ENCODE measurements at regions not wholly inside any gene's neighbourhood (a gene's known extent, or its start where the extent isn't known, plus 50 kb on each side); places are given as distances from the start of the nearest gene placed in this dataset.

DNA sequence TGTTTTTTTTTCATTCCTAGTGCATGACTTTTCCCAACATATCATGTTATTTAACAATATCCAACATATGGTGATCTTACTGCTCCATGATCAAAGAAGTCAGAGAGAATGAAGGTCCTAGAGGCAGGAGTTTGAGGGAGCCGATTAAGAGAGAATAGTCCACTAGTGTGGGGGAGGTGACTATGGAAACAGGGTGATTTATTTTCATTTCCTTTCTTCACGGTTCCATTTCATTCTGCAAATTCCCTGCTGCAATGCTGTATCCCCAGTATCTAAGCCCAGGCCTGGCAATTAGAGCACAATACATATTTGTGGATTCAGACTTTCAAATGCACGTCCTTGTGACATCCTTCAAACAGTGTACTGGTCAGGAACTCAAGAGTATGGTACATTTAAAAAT lies 91.4 kb downstream of the CD83 start:
- intact Hi-C loops (cut with DNase I; ENCODE audit: low total_unique reads): no loop called here
- Histone ChIP-seq H3K9me3 (no peaks in the 10 kb centered on the region), H3K36me3 (ENCODE audit: low read depth, missing control alignments) (no peaks in the 10 kb centered on the region), H3K27ac (no peak overlapping the region), H3K4me3 (no peak overlapping the region), H3K27me3 (no peaks in the 10 kb centered on the region), H3K4me1 (peaks cover 10% of the 10 kb centered on the region)
- TF ChIP-seq, protein P1, sequence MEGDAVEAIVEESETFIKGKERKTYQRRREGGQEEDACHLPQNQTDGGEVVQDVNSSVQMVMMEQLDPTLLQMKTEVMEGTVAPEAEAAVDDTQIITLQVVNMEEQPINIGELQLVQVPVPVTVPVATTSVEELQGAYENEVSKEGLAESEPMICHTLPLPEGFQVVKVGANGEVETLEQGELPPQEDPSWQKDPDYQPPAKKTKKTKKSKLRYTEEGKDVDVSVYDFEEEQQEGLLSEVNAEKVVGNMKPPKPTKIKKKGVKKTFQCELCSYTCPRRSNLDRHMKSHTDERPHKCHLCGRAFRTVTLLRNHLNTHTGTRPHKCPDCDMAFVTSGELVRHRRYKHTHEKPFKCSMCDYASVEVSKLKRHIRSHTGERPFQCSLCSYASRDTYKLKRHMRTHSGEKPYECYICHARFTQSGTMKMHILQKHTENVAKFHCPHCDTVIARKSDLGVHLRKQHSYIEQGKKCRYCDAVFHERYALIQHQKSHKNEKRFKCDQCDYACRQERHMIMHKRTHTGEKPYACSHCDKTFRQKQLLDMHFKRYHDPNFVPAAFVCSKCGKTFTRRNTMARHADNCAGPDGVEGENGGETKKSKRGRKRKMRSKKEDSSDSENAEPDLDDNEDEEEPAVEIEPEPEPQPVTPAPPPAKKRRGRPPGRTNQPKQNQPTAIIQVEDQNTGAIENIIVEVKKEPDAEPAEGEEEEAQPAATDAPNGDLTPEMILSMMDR (IDR thresholded peaks at IDR 0.05): no peak
- TF ChIP-seq POLR2A (IDR thresholded peaks at IDR 0.05): no peak
- DNase-seq: no peak
- WGBS, 2 donors: 62 to 65% methylated on average over 3 of the region's 3 CpGs

DNA sequence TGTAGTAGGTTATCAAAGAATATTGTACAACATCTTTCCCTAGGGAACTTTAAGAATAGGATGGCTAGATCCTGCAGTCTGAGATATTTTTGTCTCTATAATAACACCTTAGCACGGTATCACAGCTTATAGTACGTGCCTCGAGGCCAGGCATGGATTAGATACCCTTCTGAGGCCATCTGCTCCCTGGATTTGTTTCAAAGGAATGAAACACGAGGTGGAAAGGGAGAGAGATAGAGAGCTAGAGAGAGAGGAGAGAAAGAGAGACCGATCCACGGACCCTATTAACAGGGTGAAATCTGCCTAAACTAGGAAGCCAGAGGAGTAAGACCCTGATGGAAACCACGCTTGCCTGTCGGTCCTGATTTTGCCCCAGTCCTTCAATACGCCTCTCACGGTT lies 92.5 kb downstream of the CD83 start:
- H3K4me3 ChIP-seq: peak overlapping the region in 1 of 2 donors; percentile 74
- no peak for TF ChIP-seq POLR2A (IDR thresholded peaks at IDR 0.05)
- no peaks in the 10 kb centered on the region for H3K36me3 ChIP-seq (ENCODE audit: low read depth, missing control alignments)
- no peak for DNase-seq
- no peak overlapping the region for H3K27ac ChIP-seq
- 28 to 43% methylated on average over 10 of the region's 10 CpGs for WGBS, 2 donors
- H3K4me1 ChIP-seq: peaks cover 10% of the 10 kb centered on the region
- intact Hi-C loops (cut with DNase I; ENCODE audit: low total_unique reads): no loop called here
- no peaks in the 10 kb centered on the region for H3K27me3 ChIP-seq
- H3K9me3 ChIP-seq: no peaks in the 10 kb centered on the region

DNA sequence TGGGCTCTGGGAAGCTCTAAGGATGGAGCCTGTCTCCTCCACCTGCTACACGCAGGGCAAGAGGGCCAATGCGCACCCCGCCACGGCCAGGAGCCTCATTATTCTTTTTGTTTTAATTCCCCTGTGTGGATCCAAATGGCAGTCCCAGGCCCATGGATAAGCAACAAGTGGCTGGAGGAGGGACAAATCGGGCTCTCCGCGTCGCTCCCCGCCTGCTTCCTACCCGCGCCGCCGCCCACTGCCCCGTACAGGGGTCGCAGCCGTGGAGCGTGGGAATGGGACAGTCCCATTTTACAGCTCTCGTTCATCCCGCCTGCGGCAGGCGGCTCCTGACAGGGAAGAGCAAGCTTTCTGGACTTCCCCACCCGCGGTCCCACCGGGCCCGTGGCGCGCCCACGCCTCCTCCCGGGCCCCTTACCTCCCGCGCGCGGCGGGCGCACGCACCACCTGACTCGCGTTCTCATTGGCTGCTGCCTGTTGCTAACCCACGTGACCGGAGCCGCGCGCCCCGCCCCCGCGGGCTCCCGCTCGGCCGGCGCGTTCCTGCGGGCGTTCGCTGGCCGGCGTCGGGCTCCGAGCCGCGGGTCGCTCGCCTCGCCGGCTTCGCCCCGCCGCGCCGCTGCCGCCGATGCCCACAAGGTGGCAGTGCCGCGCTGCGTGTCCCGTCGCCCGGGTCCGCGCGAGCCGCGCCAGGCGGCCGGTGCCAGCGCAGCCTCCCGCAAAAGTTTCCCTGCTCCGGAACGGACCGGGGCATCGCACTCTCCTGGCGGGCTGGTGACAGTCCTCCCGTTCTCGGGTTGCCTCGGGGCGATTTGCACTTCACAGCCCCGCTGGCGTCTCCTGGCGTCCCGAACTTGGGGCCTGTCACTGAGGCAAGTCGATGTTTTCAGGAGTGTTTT lies 93.3 kb downstream of the CD83 start:
- H3K27ac ChIP-seq: peak overlapping the region; percentile 82 to 91
- H3K27me3 ChIP-seq: no peaks in the 10 kb centered on the region
- no peak for TF ChIP-seq POLR2A (IDR thresholded peaks at IDR 0.05)
- TF ChIP-seq, protein P1 (IDR thresholded peaks at IDR 0.05): peak; percentile 60 to 99 (median 82)
- no peaks in the 10 kb centered on the region for H3K9me3 ChIP-seq
- H3K36me3 ChIP-seq (ENCODE audit: low read depth, missing control alignments): no peaks in the 10 kb centered on the region
- peaks cover 10% of the 10 kb centered on the region for H3K4me1 ChIP-seq
- intact Hi-C loops (cut with DNase I; ENCODE audit: low total_unique reads): no loop called here
- DNase-seq: peak; percentile 97
- H3K4me3 ChIP-seq: peak overlapping the region; percentile 74 to 79
- 1 to 2% methylated on average over 8 to 100 of the region's 100 CpGs for WGBS, 2 donors

DNA sequence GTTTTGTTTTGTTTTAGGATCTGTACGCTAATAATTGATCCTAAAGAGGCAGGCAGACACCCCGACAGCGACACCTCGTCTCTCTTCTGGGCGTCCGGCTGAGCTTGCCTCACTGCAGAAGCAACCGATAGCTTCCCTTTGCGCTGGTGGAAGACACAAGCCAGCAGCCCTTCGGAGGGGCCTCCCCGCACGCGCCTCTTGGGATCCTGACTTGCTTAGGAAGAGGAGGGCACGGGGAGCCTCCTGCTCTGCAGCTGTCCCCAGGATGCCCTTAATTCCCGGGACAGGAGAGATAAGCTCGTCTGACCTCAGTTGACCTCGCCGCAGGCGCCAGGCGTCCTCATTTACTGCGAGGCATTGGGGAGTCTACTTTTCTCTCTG lies 94.0 kb downstream of the CD83 start:
- intact Hi-C loops (cut with DNase I; ENCODE audit: low total_unique reads): no loop called here
- Histone ChIP-seq H3K27ac (peak overlapping the region; percentile 82 to 85), H3K4me3 (peak overlapping the region; percentile 74 to 79), H3K27me3 (no peaks in the 10 kb centered on the region), H3K9me3 (no peaks in the 10 kb centered on the region), H3K4me1 (peaks cover 10% of the 10 kb centered on the region), H3K36me3 (ENCODE audit: low read depth, missing control alignments) (no peaks in the 10 kb centered on the region)
- 5 to 6% methylated on average over 17 to 20 of the region's 20 CpGs for WGBS, 2 donors
- TF ChIP-seq, protein P1 (IDR thresholded peaks at IDR 0.05): no peak
- TF ChIP-seq POLR2A (IDR thresholded peaks at IDR 0.05): no peak
- peak; percentile 74 for DNase-seq

DNA sequence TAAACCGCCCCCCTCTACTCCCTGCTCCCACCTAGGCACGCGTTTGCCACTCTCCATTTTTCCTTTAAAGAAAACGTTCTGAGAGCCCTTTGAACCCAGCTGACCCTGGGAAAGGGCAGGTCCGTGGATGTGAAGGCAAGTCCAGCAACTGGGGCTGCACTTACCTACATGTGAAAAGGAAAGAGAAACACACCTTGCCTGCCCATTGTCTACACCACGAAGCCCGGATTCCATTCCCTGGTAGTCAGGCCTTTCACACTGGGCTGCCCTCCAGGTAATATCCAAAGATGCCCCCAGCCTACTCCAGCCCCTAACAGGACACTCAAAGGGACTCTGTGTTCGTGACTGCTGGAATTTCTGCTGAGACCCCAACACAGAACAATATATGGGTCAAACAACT lies 94.4 kb downstream of the CD83 start:
- intact Hi-C loops (cut with DNase I; ENCODE audit: low total_unique reads): no loop called here
- 43 to 53% methylated on average over 8 of the region's 8 CpGs for WGBS, 2 donors
- peak overlapping the region; percentile 82 to 85 for H3K27ac ChIP-seq

More for the DNA sequence above, 94.4 kb downstream of the CD83 start:
- H3K4me1 ChIP-seq: peaks cover 10% of the 10 kb centered on the region
- H3K36me3 ChIP-seq (ENCODE audit: low read depth, missing control alignments): no peaks in the 10 kb centered on the region
- H3K27me3 ChIP-seq: no peaks in the 10 kb centered on the region
- no peak for TF ChIP-seq POLR2A (IDR thresholded peaks at IDR 0.05)
- TF ChIP-seq, protein P1 (IDR thresholded peaks at IDR 0.05): no peak
- DNase-seq: no peak
- H3K4me3 ChIP-seq: peak overlapping the region in 1 of 2 donors; percentile 74
- H3K9me3 ChIP-seq: no peaks in the 10 kb centered on the region
